Ishikawa (cell line): ENCODE measurements at regions not wholly inside any gene's neighbourhood (a gene's known extent, or its start where the extent isn't known, plus 50 kb on each side); places are given as distances from the start of the nearest gene placed in this dataset.

Experiments
- CEBPB ChIP-seq: IDR thresholded peaks from 2 replicates; pipeline ENCODE4 v1.6.1; 2012
- CREB1 ChIP-seq: IDR thresholded peaks from 2 replicates; pipeline ENCODE4 v1.6.1; 2012; ENCODE audit warnings: low read depth
- EGR1 ChIP-seq: IDR thresholded peaks from 2 replicates; pipeline ENCODE4 v1.6.1; 2012
- EP300 ChIP-seq: IDR thresholded peaks from 2 replicates; pipeline ENCODE4 v1.6.1; 2012; ENCODE audit warnings: borderline replicate concordance
- FOXM1 ChIP-seq: IDR thresholded peaks from 2 replicates; pipeline ENCODE4 v1.6.1; 2012; ENCODE audit warnings: low read depth, borderline replicate concordance
- NFIC ChIP-seq: IDR thresholded peaks from 2 replicates; pipeline ENCODE4 v1.6.1; 2012
- RAD21 ChIP-seq: IDR thresholded peaks from 2 replicates; pipeline ENCODE4 v1.6.1; 2012; ENCODE audit warnings: low read depth
- TAF1 ChIP-seq: IDR thresholded peaks from 2 replicates; pipeline ENCODE4 v1.6.1; 2012; ENCODE audit warnings: low read depth, mild to moderate bottlenecking
- TCF12 ChIP-seq: IDR thresholded peaks from 2 replicates; pipeline ENCODE4 v1.6.1; 2012; ENCODE audit warnings: low read depth
- TEAD4 ChIP-seq: IDR thresholded peaks from 2 replicates; pipeline ENCODE4 v1.6.1; 2012
- YY1 ChIP-seq: IDR thresholded peaks from 2 replicates; pipeline ENCODE4 v1.6.1; 2012; ENCODE audit warnings: low read depth
- ZBTB7A ChIP-seq: IDR thresholded peaks from 2 replicates; pipeline ENCODE4 v1.6.1; 2012; ENCODE audit warnings: low read depth
- TF ChIP-seq, protein P1 (sequence below): IDR thresholded peaks from 2 replicates; pipeline ENCODE4 v1.6.1; 2012
- TF ChIP-seq, protein P2 (sequence below): IDR thresholded peaks from 2 replicates; pipeline ENCODE4 v1.6.1; 2012; ENCODE audit warnings: low read depth, mild to moderate bottlenecking
- TF ChIP-seq, protein P3 (sequence below): IDR thresholded peaks from 2 replicates; pipeline ENCODE4 v1.6.1; 2012

DNA sequence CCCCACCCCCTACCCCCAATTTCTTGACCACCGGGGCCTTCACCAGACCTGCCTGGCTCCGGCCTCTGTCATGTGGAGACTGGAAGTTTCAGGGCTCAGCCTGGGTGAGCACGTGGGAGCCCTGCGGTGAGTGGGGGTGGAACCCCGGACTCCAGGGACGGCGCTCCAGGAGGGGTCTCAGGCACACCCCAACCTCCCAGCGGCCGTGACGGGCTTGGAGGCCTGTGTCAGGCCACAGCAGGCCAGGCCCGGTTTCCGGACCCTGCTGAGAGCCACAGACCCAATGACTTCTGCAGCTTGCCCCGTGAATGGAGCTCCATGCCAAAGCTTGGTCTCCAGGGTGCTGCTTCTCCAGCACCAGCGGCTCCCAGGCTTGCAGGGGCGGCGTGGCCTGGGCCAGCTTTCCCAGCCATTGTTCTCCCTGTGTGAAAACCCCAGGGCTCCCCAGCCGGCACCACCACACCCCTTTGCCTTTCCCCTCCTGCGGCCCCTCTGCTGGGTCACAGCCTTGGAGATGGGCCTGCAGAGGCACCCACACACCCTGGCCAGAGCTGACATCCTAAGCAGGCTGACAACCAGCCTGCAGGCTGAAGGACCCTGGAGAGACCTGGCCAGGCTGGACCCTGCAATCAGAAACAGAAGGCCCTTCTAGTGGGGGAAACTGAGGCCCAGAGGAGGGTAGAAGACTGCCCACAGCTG lies 186.2 kb upstream of the C14orf180 start:
- TF ChIP-seq TAF1 (no peak), ZBTB7A (no peak), RAD21 (no peak), NFIC (no peak), FOXM1 (no peak), CEBPB (no peak)
- TF ChIP-seq, protein P1, sequence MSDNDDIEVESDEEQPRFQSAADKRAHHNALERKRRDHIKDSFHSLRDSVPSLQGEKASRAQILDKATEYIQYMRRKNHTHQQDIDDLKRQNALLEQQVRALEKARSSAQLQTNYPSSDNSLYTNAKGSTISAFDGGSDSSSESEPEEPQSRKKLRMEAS: no peak
- TF ChIP-seq, protein P2, sequence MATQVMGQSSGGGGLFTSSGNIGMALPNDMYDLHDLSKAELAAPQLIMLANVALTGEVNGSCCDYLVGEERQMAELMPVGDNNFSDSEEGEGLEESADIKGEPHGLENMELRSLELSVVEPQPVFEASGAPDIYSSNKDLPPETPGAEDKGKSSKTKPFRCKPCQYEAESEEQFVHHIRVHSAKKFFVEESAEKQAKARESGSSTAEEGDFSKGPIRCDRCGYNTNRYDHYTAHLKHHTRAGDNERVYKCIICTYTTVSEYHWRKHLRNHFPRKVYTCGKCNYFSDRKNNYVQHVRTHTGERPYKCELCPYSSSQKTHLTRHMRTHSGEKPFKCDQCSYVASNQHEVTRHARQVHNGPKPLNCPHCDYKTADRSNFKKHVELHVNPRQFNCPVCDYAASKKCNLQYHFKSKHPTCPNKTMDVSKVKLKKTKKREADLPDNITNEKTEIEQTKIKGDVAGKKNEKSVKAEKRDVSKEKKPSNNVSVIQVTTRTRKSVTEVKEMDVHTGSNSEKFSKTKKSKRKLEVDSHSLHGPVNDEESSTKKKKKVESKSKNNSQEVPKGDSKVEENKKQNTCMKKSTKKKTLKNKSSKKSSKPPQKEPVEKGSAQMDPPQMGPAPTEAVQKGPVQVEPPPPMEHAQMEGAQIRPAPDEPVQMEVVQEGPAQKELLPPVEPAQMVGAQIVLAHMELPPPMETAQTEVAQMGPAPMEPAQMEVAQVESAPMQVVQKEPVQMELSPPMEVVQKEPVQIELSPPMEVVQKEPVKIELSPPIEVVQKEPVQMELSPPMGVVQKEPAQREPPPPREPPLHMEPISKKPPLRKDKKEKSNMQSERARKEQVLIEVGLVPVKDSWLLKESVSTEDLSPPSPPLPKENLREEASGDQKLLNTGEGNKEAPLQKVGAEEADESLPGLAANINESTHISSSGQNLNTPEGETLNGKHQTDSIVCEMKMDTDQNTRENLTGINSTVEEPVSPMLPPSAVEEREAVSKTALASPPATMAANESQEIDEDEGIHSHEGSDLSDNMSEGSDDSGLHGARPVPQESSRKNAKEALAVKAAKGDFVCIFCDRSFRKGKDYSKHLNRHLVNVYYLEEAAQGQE: no peak

- TF ChIP-seq CREB1 (no peak), CEBPB (no peak), EP300 (no peak), FOXM1 (no peak), NFIC (no peak), EGR1 (no peak), YY1 (no peak), RAD21 (no peak), ZBTB7A (no peak), TEAD4 (no peak)
- TF ChIP-seq, protein P3, sequence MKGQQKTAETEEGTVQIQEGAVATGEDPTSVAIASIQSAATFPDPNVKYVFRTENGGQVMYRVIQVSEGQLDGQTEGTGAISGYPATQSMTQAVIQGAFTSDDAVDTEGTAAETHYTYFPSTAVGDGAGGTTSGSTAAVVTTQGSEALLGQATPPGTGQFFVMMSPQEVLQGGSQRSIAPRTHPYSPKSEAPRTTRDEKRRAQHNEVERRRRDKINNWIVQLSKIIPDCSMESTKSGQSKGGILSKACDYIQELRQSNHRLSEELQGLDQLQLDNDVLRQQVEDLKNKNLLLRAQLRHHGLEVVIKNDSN: no peak
- TF ChIP-seq, protein P2: no peak
Measured at GRCh38 chr14:104393898-104394381, 185.6 kb upstream of the C14orf180 start.

DNA sequence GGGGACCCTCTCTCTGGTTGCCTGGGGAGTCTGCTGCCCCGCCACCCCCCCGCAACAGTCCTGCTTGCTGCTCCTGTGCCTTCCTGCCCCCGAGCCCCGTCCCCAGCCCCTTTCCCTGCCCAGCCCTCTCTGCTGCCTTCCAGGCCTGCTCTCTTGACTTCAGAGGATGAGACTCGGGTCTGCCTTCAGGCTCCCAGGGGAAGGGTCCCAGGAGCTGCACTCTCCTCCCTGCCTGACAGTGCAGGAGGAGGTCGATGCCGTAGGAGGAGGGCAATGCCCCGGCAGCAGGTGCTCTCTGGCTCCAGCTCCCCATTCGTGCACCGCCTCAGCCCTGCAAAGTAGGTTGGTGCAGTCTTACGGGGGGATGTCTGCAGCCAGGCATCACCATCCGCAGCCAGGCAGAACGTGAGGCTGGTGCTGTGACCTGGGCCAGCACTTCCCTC lies 185.1 kb upstream of the C14orf180 start:
- TF ChIP-seq, protein P3: no peak
- TF ChIP-seq RAD21 (no peak), TAF1 (no peak), EP300 (no peak), TEAD4 (no peak), TCF12 (no peak), CEBPB (no peak)
- TF ChIP-seq, protein P2: no peak

DNA sequence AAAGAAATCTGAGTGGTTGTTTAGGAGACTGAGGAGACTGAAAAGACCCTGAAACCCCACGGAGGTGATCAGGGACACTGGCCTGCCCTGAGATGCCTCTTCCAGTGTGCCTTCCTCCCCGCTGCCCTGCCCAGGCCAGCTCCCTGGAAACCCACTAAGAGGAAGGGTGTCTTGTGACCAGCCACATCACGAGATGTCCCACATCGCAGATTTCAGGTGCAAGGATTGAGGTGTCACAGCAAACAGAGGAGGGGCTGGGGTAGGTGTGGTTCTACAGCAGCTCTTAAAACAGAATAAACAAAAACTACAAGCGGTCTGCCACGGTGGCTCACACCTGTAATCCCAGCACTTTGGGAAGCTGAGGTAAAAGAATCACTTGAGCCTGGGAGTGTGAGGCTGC lies 184.3 kb upstream of the C14orf180 start:
- TF ChIP-seq CREB1 (no peak), YY1 (no peak), EP300 (no peak), TCF12 (no peak), FOXM1 (no peak)
- TF ChIP-seq, protein P1: no peak
